Naive thymus-derived CD4-positive, alpha-beta T cell (primary cell): ENCODE measurements at regions not wholly inside any gene's neighbourhood (a gene's known extent, or its start where the extent isn't known, plus 50 kb on each side); places are given as distances from the start of the nearest gene placed in this dataset.

Experiments
- ATAC-seq: fragments of 150-1000 bp; cut with Tn5 transposase; 2 replicates; pipeline ENCODE4 v1.10.0; 2021; ENCODE audit warnings: mild to moderate bottlenecking, moderate library complexity
- CTCF ChIA-PET: fragments of 350-600 bp; sonication (Branson Sonifier 250); formaldehyde crosslinking; loops from one replicate; lab custom pipeline; 2021; ENCODE audit warnings: antibody characterized with exemption; lab: Charles Lee
- POLR2A ChIA-PET: fragments of 350-600 bp; sonication (Branson Sonifier 250); formaldehyde crosslinking; loops from one replicate; lab custom pipeline; 2021; ENCODE audit warnings: antibody characterized with exemption, inconsistent platforms; lab: Charles Lee
- DNase-seq, 9 donors: peaks; one replicate each; pipeline versions ENCODE4 v3.0.0 to v3.0.0-alpha.2; 2020 to 2022; ENCODE audit warnings: mixed read lengths in 1 of 9
- H3K27ac ChIP-seq: one replicate; pipeline ENCODE4 v1.7.0; 2013; ENCODE audit warnings: mild to moderate bottlenecking, low read depth, low read length, moderate library complexity
- H3K27me3 ChIP-seq, 2 donors: one replicate each; pipeline ENCODE4 v1.7.0; 2013; ENCODE audit warnings: low read length in 2 of 2, mild to moderate bottlenecking in 2 of 2, moderate library complexity in 2 of 2; ENCODE audit not compliant: control insufficient read depth in 2 of 2, insufficient read depth in 2 of 2
- H3K36me3 ChIP-seq, 3 experiments: 1 replicate in 2 of 3; 2 replicates in 1 of 3; pipeline ENCODE4 v1.7.0; 2013; ENCODE audit warnings: low read length in 3 of 3, mild to moderate bottlenecking in 3 of 3, moderate library complexity in 1 of 3; ENCODE audit not compliant: insufficient read depth in 3 of 3, control insufficient read depth in 2 of 3
- H3K4me1 ChIP-seq, 2 donors: one replicate each; pipeline ENCODE4 v1.7.0; 2013; ENCODE audit warnings: low read length in 2 of 2, mild to moderate bottlenecking in 2 of 2, moderate library complexity in 1 of 2; ENCODE audit not compliant: control insufficient read depth in 2 of 2, insufficient read depth in 2 of 2
- H3K4me3 ChIP-seq: 2 replicates; pipeline ENCODE4 v1.7.0; 2013; ENCODE audit warnings: mild to moderate bottlenecking, low read length
- H3K9me3 ChIP-seq, 3 experiments: 1 replicate in 2 of 3; 2 replicates in 1 of 3; pipeline ENCODE4 v1.7.0; 2013; ENCODE audit warnings: low read length in 3 of 3; ENCODE audit not compliant: control insufficient read depth in 2 of 3
- H3K27ac Mint-ChIP-seq, 9 donors: one replicate each; pipeline ENCODE4 v1.8.0; 2020 to 2022; ENCODE audit warnings: mixed read lengths in 9 of 9, mild to moderate bottlenecking in 8 of 9, moderate library complexity in 5 of 9, inconsistent platforms in 2 of 9
- H3K27me3 Mint-ChIP-seq, 5 donors: one replicate each; pipeline ENCODE4 v1.8.0; 2021 to 2022; ENCODE audit warnings: mixed read lengths in 5 of 5, mild to moderate bottlenecking in 1 of 5
- H3K36me3 Mint-ChIP-seq, 5 donors: one replicate each; pipeline ENCODE4 v1.8.0; 2020 to 2022; ENCODE audit warnings: mixed read lengths in 5 of 5, mild to moderate bottlenecking in 3 of 5, inconsistent platforms in 1 of 5
- H3K4me1 Mint-ChIP-seq, 7 donors: one replicate each; pipeline ENCODE4 v1.8.0; 2020 to 2022; ENCODE audit warnings: mixed read lengths in 7 of 7, mild to moderate bottlenecking in 3 of 7, inconsistent platforms in 1 of 7
- H3K4me3 Mint-ChIP-seq, 10 donors: one replicate each; pipeline ENCODE4 v1.8.0; 2020 to 2022; ENCODE audit warnings: mild to moderate bottlenecking in 10 of 10, mixed read lengths in 10 of 10, moderate library complexity in 6 of 10, inconsistent platforms in 2 of 10
- H3K9me3 Mint-ChIP-seq, 11 donors: one replicate each; pipeline ENCODE4 v1.8.0; 2020 to 2022; ENCODE audit warnings: mixed read lengths in 11 of 11, mild to moderate bottlenecking in 4 of 11, inconsistent platforms in 1 of 11, moderate library complexity in 1 of 11
- intact Hi-C, 2 donors: fragments of 100-400 bp; cut with micrococcal nuclease; formaldehyde crosslinking; loops; one replicate each; pipeline ENCODE4 v1.15.1; 2023

DNA sequence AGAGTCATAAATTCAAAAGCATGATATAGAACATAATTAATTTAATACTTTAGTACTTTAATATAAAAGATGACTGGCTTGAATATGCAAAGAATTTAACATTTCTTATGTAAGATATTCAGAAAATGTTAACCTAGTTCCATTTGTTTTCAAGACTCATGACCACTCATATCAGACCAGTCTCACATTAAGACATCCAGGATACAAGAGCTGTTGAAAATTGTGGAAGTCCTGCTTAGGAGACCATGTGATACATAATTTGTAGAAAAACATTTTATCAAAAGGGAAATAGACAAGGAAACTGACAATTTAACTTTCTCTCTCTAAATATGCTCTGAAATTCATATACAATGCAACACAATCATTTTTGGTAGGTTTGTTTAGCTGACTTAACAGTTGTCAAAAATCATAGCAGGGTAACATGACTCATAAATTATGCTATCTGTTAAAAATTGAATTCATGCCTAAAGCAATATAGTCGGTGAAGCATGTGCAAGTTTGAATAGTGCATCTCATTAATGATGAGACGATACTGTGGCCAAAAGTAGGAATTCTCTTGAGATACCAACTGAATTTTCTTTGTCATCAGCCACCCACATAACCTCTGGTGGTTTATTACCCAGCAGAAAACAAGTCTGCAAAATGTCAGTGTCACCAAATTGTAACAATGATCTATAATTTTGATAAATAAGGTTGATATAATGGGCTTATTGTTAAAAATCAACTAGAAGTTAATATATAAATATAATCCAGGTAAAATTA is 211.4 kb downstream of the GASK1B start:
- Mint-ChIP-seq H3K36me3 (no peaks in the 10 kb centered on the region), H3K4me1 (no peaks in the 10 kb centered on the region), H3K27ac (no peak overlapping the region), H3K4me3 (no peak overlapping the region), H3K9me3 (no peaks in the 10 kb centered on the region), H3K27me3 (peaks cover 0 to 1% (median 0%) of the 10 kb centered on the region in 5 donors)
- no peak overlapping the region for H3K4me3 ChIP-seq
- CTCF ChIA-PET = no interaction called here
- POLR2A ChIA-PET = no interaction called here
- intact Hi-C loops = no loop called here
- no peaks in the 10 kb centered on the region for H3K27me3 ChIP-seq
- H3K9me3 ChIP-seq = no peaks in the 10 kb centered on the region
- no peaks in the 10 kb centered on the region for H3K4me1 ChIP-seq
- no peaks in the 10 kb centered on the region for H3K36me3 ChIP-seq
- DNase-seq = no peak
- H3K27ac ChIP-seq = no peak overlapping the region
- ATAC-seq = no peak

- Histone ChIP-seq H3K9me3 (no peaks in the 10 kb centered on the region), H3K27ac (no peak overlapping the region), H3K27me3 (no peaks in the 10 kb centered on the region), H3K4me1 (no peaks in the 10 kb centered on the region), H3K36me3 (no peaks in the 10 kb centered on the region), H3K4me3 (no peak overlapping the region)
- H3K4me1 Mint-ChIP-seq = no peaks in the 10 kb centered on the region
- intact Hi-C loops = no loop called here
- H3K9me3 Mint-ChIP-seq = no peaks in the 10 kb centered on the region
- H3K27me3 Mint-ChIP-seq = peaks cover 0 to 6% (median 0%) of the 10 kb centered on the region in 5 donors
- CTCF ChIA-PET = no interaction called here
- no peak overlapping the region for H3K4me3 Mint-ChIP-seq
- DNase-seq (no peak), ATAC-seq (no peak)
- H3K36me3 Mint-ChIP-seq = no peaks in the 10 kb centered on the region
- POLR2A ChIA-PET = no interaction called here
- H3K27ac Mint-ChIP-seq = no peak overlapping the region
Measured at GRCh38 chr4:157957905-157958304, 214.9 kb downstream of the GASK1B start.

GRCh38 chr4:157942017-157942416 is 230.8 kb downstream of the GASK1B start:
- H3K4me1 Mint-ChIP-seq = no peaks in the 10 kb centered on the region
- intact Hi-C loops = no loop called here

GRCh38 chr4:157934151-157934550 is 238.7 kb downstream of the GASK1B start:
- H3K4me1 Mint-ChIP-seq = no peaks in the 10 kb centered on the region
- CTCF ChIA-PET = no interaction called here
- POLR2A ChIA-PET = no interaction called here
- H3K27ac ChIP-seq = no peak overlapping the region
- no peaks in the 10 kb centered on the region for H3K27me3 ChIP-seq
- H3K9me3 ChIP-seq = no peaks in the 10 kb centered on the region
- no peaks in the 10 kb centered on the region for H3K36me3 Mint-ChIP-seq
- intact Hi-C loops = loop anchor here in 1 of 2 donors (10.0 kb wide), 1 partner anchor 59 kb away; no protein-coding TSS in a partner anchor
- no peaks in the 10 kb centered on the region for H3K36me3 ChIP-seq
- peaks cover 0 to 7% (median 0%) of the 10 kb centered on the region in 11 donors for H3K9me3 Mint-ChIP-seq
- no peak overlapping the region for H3K4me3 ChIP-seq
- ATAC-seq (no peak), DNase-seq (no peak)
- no peaks in the 10 kb centered on the region for H3K27me3 Mint-ChIP-seq
- no peak overlapping the region for H3K4me3 Mint-ChIP-seq
- H3K4me1 ChIP-seq = no peaks in the 10 kb centered on the region
- H3K27ac Mint-ChIP-seq = no peak overlapping the region

More at GRCh38 chr4:157942017-157942416, 230.8 kb downstream of the GASK1B start:
- no peaks in the 10 kb centered on the region for H3K36me3 Mint-ChIP-seq
- Histone ChIP-seq H3K27me3 (no peaks in the 10 kb centered on the region), H3K4me3 (no peak overlapping the region), H3K9me3 (no peaks in the 10 kb centered on the region), H3K36me3 (no peaks in the 10 kb centered on the region), H3K4me1 (no peaks in the 10 kb centered on the region), H3K27ac (no peak overlapping the region)
- no peak overlapping the region for H3K27ac Mint-ChIP-seq
- no peak for ATAC-seq
- POLR2A ChIA-PET = no interaction called here
- no peak for DNase-seq
- peaks cover 0 to 6% (median 0%) of the 10 kb centered on the region in 11 donors for H3K9me3 Mint-ChIP-seq
- CTCF ChIA-PET = no interaction called here
- no peaks in the 10 kb centered on the region for H3K27me3 Mint-ChIP-seq
- H3K4me3 Mint-ChIP-seq = no peak overlapping the region

DNA sequence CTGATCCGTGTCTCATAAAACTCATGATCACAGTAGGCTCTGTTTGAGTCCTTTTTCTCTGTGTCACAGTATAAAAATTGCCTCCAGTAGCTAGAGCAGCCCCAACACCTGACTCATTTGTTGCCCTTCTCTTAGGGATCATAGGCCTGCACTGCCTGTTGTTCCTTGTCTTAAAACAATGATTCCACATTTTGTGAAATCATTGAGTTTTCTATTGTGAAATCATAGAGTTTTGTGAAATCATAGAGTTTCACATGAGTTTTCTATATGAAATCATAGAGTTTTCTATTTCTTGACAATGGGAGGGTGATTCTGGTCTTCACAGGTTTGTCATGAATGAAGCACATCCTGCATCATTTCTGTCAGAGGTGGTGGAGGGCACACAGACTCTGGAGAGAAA is 239.9 kb downstream of the GASK1B start:
- no peaks in the 10 kb centered on the region for H3K27me3 Mint-ChIP-seq
- Histone ChIP-seq H3K36me3 (no peaks in the 10 kb centered on the region), H3K9me3 (no peaks in the 10 kb centered on the region), H3K27ac (no peak overlapping the region), H3K27me3 (no peaks in the 10 kb centered on the region), H3K4me3 (no peak overlapping the region), H3K4me1 (no peaks in the 10 kb centered on the region)
- intact Hi-C loops = loop anchor here in 1 of 2 donors (10.0 kb wide), 1 partner anchor 58 kb away; no protein-coding TSS in a partner anchor
- CTCF ChIA-PET = no interaction called here
- ATAC-seq = no peak
- H3K36me3 Mint-ChIP-seq = no peaks in the 10 kb centered on the region
- no peak for DNase-seq
- no peak overlapping the region for H3K4me3 Mint-ChIP-seq
- no peaks in the 10 kb centered on the region for H3K4me1 Mint-ChIP-seq
- no peak overlapping the region for H3K27ac Mint-ChIP-seq
- peaks cover 0 to 9% (median 0%) of the 10 kb centered on the region in 11 donors for H3K9me3 Mint-ChIP-seq
- POLR2A ChIA-PET = no interaction called here

DNA sequence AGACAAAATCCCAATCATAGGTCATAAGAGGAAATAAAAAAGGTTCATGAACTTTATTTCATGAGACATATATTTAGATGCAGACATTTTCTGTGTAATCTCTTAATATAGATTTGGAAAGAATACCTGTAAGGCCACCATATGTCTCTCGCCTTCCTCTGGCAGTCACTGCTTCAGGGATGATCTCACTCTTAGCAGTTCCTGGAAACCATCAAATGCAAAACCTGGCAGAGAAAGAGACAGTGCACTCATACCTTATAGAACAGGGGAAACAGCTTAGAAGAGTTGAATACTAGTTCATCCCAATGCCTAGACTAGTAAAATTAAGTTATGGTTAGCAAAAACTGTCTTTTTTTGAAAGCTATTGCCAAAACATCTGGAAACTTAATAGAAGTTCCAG is 243.3 kb downstream of the GASK1B start:
- no peaks in the 10 kb centered on the region for H3K36me3 Mint-ChIP-seq
- H3K27me3 ChIP-seq = no peaks in the 10 kb centered on the region
- H3K27ac ChIP-seq = no peak overlapping the region
- H3K4me1 Mint-ChIP-seq = no peaks in the 10 kb centered on the region
- no peaks in the 10 kb centered on the region for H3K9me3 ChIP-seq
- H3K27ac Mint-ChIP-seq = no peak overlapping the region
- intact Hi-C loops = no loop called here
- H3K4me3 ChIP-seq = no peak overlapping the region
- no peaks in the 10 kb centered on the region for H3K4me1 ChIP-seq
- ATAC-seq (no peak), DNase-seq (no peak)
- ChIA-PET POLR2A (no interaction called here), CTCF (no interaction called here)
- H3K36me3 ChIP-seq = no peaks in the 10 kb centered on the region
- H3K4me3 Mint-ChIP-seq = no peak overlapping the region
- no peaks in the 10 kb centered on the region for H3K27me3 Mint-ChIP-seq
- H3K9me3 Mint-ChIP-seq = peaks cover 0 to 8% (median 5%) of the 10 kb centered on the region in 11 donors
